NCI-H82 (cell line): ENCODE measurements at regions not wholly inside any gene's neighbourhood (a gene's known extent, or its start where the extent isn't known, plus 50 kb on each side); places are given as distances from the start of the nearest gene placed in this dataset.

ENCODE experiments used
- DNase-seq: peaks from one replicate; lab custom pipeline; 2025; lab: John Stamatoyannopoulos, UW

DNA sequence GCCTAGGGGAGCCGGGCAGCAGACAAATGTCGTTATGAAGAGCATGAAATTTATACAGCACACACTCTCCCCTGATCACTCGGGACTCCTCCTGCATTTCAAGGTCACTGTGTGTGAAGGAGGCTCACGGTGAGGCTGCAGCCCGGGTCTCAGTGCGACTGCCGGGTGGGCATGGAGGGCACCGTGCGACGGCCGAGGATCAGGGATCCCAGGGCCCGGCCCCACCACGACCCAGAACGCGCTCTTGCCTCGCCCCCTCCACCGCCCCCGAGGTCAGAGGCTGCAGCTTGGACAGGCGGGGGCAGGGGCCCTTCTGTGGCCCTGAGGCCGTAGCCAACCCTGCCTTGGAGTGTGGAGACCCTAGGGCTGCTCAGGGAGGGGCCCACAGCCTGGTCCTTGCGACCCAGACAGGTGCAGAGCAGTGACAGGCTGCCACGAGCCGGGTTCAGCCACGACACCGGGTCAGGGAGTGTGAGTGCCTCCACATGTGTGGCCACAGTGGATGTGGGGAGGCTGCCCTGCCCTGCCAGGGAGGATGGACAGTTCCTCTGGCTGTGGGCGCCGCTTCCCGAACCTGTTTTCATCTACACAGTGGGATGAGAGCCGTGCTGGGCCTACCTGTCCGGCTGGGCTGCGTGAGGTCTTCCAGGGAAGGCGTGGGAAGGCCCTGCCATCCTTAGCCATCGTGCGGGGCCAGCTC, 89.3 kb upstream of the NKX1-1 start:
- no peak for DNase-seq

GRCh38 chr4:1494416-1495315, 88.4 kb upstream of the NKX1-1 start:
- DNase-seq = no peak

DNA sequence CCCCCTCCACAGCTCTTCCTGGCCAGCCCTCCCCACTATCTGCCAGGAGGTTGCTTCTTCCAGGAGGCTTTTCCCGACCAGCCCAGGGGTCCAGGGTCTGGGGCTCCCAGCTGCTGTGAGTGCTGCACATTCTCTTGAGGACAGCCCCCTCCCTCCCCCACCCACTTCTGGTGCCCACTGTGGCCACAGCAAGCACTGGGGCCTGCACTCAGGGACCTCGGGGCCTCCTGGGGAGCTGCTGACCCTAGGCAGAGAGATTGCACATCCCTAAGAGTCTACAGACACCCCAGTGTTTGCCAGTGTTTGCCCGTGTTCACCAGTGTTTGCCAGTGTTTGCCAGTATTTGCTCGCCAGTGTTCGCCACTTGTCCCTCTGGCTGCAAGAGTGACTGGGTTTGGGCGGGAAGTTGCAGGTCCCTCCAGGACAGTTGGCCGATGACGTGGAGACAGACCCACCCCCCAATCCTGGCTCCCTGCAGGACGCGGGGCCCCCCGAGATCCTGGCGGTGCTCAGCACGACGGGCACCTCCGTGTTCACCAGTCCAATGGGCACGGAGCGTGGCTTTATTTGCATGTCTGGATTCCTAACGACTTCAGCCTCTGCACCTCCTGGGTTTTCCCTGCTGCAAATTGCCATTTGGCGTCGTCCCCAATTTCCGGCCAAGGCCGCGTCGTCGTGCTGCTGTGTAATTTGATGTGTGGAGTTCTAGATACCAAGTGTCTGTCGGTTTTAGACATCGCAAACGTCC, 87.5 kb upstream of the NKX1-1 start:
- no peak for DNase-seq

- peak; percentile 93 for DNase-seq
These were observed 86.7 kb upstream of the NKX1-1 start for GRCh38 chr4:1492651-1493539.

DNA sequence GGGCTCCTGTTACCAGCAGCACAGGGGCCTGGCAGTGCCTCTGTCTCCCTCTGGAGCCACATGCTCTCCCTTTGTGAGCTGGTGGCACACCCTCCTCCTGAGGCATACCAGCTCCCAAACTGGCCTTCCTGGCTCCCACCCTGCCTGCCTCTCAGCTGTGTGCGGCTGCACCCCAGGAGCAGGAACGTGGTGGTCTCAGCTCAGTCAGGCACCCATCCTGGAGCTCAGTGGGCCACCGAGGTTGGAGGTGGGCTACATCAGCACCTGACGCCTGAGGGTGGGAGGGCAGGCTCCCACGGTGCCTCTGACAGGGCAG, 85.9 kb upstream of the NKX1-1 start:
- DNase-seq = no peak

DNA sequence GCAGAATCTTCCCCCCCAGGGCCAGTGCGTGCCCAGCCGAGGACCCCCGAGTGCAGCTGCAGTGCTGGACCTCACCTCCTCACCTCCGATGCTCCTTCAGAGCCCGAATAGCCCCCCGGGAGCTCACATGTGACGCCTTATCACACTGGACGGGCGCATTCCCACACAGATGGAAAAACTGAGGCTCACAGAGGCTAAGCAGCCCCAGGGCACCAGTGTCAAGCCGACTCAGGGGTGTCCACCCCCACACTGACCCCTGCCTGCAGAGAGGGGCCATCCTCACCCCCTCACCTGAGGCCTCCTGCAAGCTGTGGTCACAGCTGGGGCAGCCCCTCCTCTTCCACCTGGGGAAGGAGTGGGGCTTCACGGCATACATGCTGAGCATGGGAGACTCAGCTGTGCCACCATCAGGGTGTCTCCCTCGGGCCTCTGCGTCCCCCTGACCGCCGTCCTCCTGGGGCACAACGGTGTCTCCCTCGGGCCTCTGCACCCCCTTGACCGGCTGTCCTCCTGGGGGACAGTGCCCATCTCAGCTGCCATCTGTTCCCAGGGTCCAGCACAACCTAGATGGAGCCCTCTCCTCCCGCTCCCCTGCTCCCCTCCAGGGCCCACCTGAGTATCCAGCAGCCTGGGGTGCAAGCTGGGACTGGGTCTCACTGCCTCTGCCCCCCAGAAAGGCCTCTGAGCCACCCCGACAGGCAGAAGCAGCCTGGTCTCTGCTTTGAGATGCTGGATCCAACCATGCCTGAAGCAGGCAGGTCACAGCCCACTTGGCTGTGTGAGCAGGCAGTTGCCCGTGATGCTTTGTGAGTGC, 85.3 kb upstream of the NKX1-1 start:
- DNase-seq = no peak

DNA sequence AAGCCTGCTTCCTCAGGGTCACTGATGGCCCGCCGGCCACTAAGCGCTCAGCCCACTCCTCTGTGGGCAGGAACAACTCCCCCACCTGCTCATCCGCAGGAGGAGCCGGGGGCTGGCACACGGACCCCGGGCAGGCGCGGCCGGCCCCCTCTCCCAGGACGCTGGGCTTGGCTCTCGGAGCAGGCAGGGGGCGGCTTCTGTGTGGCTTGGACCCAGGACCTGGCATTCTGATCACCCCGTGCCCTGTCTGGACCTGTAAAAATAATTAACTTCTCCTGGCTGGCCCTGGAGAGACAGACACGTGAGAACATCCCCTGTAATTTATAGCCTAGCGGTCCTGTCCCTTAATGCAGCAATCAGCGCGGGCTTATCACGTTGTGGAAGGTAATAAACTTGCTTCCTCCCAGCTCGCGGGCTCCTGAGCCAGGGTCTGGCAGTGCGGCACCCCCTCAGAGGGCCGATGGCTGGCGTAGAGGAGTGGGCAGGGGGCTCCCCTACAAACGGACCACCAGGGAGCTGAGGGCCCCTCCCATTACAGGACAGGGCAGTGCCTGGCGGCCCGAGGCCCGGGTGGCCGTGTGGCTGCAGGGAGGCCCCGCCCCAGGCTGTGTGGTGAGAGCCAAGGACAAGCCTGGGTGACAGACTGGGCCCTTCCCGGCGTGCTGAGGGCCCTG, 84.5 kb upstream of the NKX1-1 start:
- DNase-seq = peak; percentile 28

DNA sequence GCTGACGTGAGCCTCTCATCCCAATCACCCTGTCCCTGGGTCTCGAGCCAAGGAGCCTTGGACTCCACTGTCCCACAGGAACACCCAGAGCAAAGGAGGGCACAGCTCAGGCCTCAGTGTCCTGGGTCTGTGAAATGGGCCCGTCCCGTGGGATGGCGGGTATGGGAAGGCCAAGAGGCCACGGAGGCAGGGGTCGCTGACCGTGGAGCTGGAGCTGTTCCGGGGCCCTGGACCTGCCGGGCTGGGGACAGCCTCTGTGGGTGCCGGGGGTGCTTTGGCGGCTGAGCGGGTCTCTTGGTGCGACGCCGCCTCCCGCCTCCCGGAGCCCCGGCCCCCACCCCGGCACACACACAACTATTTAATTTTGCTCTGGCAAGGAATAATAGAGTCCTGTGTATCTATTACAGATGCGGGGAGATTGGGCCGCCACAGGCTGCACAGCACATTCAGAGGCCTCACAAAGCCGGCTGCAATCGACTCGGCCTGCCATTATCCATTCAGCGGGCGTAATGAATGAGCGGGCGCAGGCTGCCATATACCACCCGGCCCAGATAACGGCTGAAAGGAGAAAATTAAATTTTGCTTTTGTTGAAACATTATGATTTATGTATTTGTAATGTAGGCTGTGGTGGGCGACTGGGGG, 83.9 kb upstream of the NKX1-1 start:
- no peak for DNase-seq

DNA sequence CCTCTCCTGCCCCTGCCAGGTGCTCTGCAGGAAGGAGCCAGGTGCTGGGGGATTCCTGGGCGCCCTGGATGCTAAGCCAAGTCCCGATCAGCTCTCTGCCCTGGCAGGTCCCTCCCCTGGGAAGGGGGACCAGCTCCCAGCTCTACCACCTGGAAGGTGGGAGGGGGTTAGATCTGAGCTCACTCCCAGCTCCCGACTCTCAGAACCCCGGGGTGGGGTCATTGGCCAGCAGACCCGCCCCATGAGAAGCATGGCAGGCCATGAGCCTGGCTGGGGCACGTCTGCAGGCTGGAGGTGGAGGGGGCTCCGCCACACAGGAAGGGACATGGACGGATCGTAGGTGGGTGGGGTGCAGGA, 83.4 kb upstream of the NKX1-1 start:
- DNase-seq = no peak

DNA sequence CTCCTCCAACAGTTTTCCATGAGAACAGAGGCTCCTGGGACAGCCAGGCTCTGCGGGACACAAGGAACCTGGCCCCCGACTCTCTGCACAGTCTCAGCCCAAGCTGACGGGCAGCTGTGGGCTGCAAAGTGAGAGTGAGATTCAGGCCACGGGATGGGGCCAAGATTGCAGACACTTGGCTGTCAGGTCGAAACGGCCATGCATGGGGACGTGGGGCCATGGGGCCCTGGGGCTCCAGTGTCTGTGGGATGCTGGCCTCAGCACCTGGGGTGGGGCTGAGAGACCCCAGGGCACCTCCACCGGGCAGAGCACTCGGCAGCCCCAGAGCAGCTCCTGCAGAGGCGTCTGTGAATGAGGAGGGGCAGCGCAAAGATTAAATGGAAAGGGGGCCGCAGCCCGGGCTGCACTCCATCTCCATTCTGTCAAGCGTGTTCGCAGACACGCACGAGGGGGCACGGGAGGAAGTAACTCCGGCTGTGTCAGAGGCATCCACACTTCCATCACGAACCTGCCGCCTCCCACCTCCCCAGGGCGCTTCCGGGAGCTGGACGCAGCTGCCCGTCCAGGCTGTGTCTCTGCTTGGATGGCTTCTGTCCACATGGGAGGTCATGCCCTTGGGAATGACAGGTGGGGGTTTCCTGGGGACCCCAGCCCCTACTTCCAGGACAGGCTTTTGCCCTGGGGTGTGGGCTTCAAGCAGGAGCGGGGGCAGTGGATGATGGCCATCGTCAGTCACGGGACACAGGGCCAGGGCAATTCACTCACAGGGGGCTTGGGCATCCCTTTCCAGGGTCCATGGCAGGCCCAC, 82.8 kb upstream of the NKX1-1 start:
- no peak for DNase-seq

DNA sequence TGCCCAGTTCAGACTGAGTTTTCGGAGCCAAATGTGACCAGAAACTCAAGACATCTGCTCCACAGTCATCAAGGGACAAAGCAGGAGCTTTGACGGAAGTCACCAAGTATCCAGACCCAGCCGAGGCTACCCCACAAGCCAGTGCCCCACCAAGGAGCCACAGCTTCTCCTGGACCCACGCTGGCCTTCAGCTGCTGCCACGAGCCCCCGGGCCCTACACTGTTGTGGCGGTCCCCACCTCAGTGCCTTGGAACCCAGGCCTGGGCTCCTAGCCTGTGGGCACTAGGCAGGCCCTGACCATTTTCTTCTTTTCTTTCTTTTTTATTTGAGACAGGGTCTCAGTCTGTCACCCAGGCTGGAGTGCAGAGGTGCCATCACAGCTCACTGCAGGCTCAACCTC, 82.1 kb upstream of the NKX1-1 start:
- no peak for DNase-seq

DNA sequence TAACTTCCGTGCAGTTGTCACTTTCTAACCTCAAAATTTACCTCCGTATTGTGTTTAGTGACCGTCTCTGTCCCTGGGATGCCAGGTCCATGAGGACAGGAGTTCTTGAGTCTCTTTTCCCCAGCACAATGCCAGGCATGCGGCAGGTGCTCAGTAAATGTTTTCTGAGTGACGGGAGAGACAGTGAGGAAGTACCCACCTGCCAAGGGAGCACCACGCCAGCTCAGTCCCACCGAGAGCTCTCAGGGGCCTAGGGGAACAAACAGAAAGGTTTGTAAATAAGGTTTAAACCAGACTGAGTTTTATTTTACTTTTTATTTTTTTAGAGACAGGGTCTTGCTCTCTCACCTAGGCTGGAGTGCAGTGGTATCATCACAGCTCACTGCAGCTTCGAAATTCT, 81.5 kb upstream of the NKX1-1 start:
- DNase-seq = no peak

DNA sequence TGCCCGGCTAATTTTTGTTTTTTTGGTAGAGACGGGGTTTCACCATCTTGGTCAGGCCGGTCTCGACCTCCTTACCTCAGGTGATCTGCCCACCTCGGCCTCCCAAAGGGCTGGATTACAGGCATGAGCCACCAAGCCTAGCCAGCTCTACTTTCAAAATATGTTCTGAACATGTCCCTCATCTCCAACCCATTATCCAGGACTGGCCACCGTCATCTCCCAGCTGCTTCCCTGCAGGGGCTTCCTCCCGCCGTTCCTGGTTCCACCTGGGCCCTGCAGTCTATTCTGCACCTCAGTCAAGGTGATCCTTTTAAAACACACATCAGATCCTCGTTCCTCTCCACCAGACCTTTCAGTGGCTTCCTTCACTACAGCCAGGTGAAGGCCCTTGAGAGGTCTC, 80.9 kb upstream of the NKX1-1 start:
- no peak for DNase-seq

- no peak for DNase-seq
These were observed 79.0 kb upstream of the NKX1-1 start for GRCh38 chr4:1485280-1485679.

GRCh38 chr4:1480720-1481119, 74.5 kb upstream of the NKX1-1 start:
- no peak for DNase-seq

GRCh38 chr4:1479454-1479853, 73.2 kb upstream of the NKX1-1 start:
- no peak for DNase-seq

GRCh38 chr4:1478766-1479355, 72.6 kb upstream of the NKX1-1 start:
- no peak for DNase-seq

DNA sequence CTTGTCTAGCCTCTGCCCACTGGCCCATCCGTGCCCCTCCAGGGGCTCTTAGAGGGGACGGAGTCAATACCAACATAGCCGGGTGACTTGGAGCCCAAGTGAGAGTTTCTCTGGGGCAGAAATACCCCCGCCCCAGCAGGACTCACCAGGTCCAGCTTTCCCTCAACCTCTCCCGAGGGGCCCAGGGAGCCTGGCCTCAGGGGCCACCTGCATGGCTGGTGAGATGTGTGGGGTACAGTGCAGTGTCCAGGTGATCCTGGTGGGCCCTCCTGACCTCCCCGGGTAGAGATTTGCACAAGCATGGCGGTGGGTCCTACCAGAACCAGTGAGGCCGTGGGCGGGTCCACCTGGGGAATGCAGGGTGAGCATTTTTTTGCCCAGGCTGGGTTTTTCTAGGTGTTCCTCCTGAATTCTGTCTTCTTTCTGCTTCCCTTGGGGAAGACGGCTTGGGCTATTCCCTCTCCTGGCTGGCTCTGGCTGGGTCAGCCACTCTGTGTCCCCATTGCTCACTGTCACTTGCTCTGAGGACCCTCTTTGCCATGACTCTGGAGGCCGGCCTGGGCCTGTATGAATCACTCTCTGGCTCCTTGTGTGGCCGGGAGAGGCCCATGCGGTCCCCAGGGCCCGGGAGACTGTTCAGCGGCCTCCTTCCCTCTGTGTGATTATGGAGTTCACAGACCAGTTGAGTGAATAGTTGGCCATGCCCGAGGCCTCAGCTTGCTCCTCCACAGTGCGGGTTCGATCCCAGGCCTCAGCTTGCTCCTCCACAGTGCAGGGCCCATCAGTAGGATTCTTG, 71.0 kb upstream of the NKX1-1 start:
- DNase-seq = no peak
